Panc1 (cell line): ENCODE measurements at regions not wholly inside any gene's neighbourhood (a gene's known extent, or its start where the extent isn't known, plus 50 kb on each side); places are given as distances from the start of the nearest gene placed in this dataset.

Experiments used
- ATAC-seq: fragments of 200-7000 bp; cut with Tn5 transposase; 2 replicates; pipeline ENCODE4 v1.9.1; 2020; ENCODE audit warnings: mild to moderate bottlenecking, moderate library complexity
- BruUV-seq: library from RNA; stranded (reverse); fragments of 400-500 nt; replicated peaks from 2 replicates; lab custom pipeline; 2021; lab: Mats Ljungman, UMichigan
- CTCF ChIA-PET: fragments of 300-600 bp; sonication (Branson Sonifier 250); formaldehyde crosslinking; loops from one replicate; lab custom pipeline; 2022; ENCODE audit warnings: antibody characterized with exemption; lab: Charles Lee
- POLR2A ChIA-PET: fragments of 300-600 bp; sonication (Branson Sonifier 250); formaldehyde crosslinking; loops from one replicate; lab custom pipeline; 2022; ENCODE audit warnings: antibody characterized with exemption; lab: Charles Lee
- DNase-seq: peaks from one replicate; pipeline ENCODE4 v3.0.0-alpha.2; 2010; ENCODE audit warnings: low read depth, low spot score
- H3K27ac ChIP-seq: 2 replicates; pipeline ENCODE4 v1.5.1; 2011; ENCODE audit warnings: mild to moderate bottlenecking, low read length, inconsistent platforms
- H3K27me3 ChIP-seq: fragments of 200-500 bp; sonication (Bioruptor generic); 2 replicates; pipeline ENCODE4 v1.6.0; 2014; ENCODE audit warnings: low read length, inconsistent platforms; ENCODE audit not compliant: control insufficient read depth, insufficient read depth
- H3K36me3 ChIP-seq: fragments of 200-500 bp; sonication (Bioruptor generic); 2 replicates; pipeline ENCODE4 v1.5.1; 2014; ENCODE audit warnings: inconsistent platforms, mild to moderate bottlenecking, low read length, moderate library complexity; ENCODE audit not compliant: control insufficient read depth, insufficient read depth
- H3K4me1 ChIP-seq: 2 replicates; pipeline ENCODE4 v1.5.1; 2011; ENCODE audit warnings: inconsistent platforms, mild to moderate bottlenecking, low read length, moderate library complexity; ENCODE audit not compliant: control insufficient read depth, insufficient read depth
- H3K4me3 ChIP-seq, 2 experiments: 2 replicates each; pipeline ENCODE4 v1.5.1; 2011 to 2012; ENCODE audit warnings: low read depth in 2 of 2, low read length in 2 of 2, mild to moderate bottlenecking in 2 of 2, inconsistent platforms in 1 of 2, moderate library complexity in 1 of 2
- H3K9me3 ChIP-seq: fragments of 200-500 bp; sonication (Bioruptor generic); 2 replicates; pipeline ENCODE4 v1.5.1; 2014; ENCODE audit warnings: low read depth, mild to moderate bottlenecking, inconsistent platforms, low read length, moderate library complexity; ENCODE audit not compliant: control insufficient read depth, insufficient read depth
- POLR2AphosphoS5 ChIP-seq: IDR thresholded peaks from 2 replicates; pipeline ENCODE4 v1.6.1; 2012; ENCODE audit warnings: mild to moderate bottlenecking, low read depth, low read length, moderate library complexity
- REST ChIP-seq, 2 experiments: IDR thresholded peaks; 2 replicates each; pipeline ENCODE4 v1.6.1; 2011 to 2012; ENCODE audit warnings: low read depth in 2 of 2, control low read depth in 1 of 2, low read length in 1 of 2, mild to moderate bottlenecking in 1 of 2, moderate library complexity in 1 of 2; ENCODE audit not compliant: insufficient read depth in 1 of 2
- SIN3A ChIP-seq: IDR thresholded peaks from 2 replicates; pipeline ENCODE4 v1.6.1; 2012; ENCODE audit warnings: low read depth, mild to moderate bottlenecking, low read length, moderate library complexity, borderline replicate concordance; ENCODE audit not compliant: insufficient read depth
- TCF7L2 ChIP-seq: IDR thresholded peaks from 2 replicates; pipeline ENCODE4 v1.6.1; 2011; ENCODE audit warnings: mild to moderate bottlenecking, low read depth, low read length, inconsistent platforms
- in situ Hi-C: cut with HindIII; loops from 2 replicates; pipeline ENCODE4 v1.10.0; 2016; ENCODE audit warnings: low sequenced_read_pairs, low pct_unique_long_range_greater_than_20kb
- intact Hi-C: fragments of 100-400 bp; cut with micrococcal nuclease; formaldehyde crosslinking; loops from one replicate; pipeline ENCODE4 v1.10.0; 2022; ENCODE audit not compliant: unreplicated experiment
- TF ChIP-seq, protein P1 (sequence below): fragments of 450-650 bp; IDR thresholded peaks from 2 replicates; pipeline ENCODE4 v1.5.1; 2017; ENCODE audit warnings: mild to moderate bottlenecking

GRCh38 chr3:101124125-101124524, 130.9 kb upstream of the ABI3BP start:
- POLR2A ChIA-PET, result no interaction called here
- Histone ChIP-seq H3K9me3 (no peaks in the 10 kb centered on the region), H3K27me3 (peaks cover 2% of the 10 kb centered on the region; the same call in 1 of the 2 replicates), H3K4me1 (no peaks in the 10 kb centered on the region), H3K27ac (no peak overlapping the region), H3K4me3 (no peak overlapping the region), H3K36me3 (no peaks in the 10 kb centered on the region)
- intact Hi-C loops, result no loop called here
- DNase-seq (no peak), ATAC-seq (no peak)
- in situ Hi-C loops, result no loop called here
- TF ChIP-seq TCF7L2, result no peak
- no peak for TF ChIP-seq POLR2AphosphoS5
- TF ChIP-seq SIN3A, result no peak
- no peak for TF ChIP-seq REST (IDR thresholded peaks at IDR 0.05; ENCODE audit: insufficient read depth in 1 of 2, low read depth in 2 of 2, low read length in 1 of 2)
- TF ChIP-seq, protein P1, sequence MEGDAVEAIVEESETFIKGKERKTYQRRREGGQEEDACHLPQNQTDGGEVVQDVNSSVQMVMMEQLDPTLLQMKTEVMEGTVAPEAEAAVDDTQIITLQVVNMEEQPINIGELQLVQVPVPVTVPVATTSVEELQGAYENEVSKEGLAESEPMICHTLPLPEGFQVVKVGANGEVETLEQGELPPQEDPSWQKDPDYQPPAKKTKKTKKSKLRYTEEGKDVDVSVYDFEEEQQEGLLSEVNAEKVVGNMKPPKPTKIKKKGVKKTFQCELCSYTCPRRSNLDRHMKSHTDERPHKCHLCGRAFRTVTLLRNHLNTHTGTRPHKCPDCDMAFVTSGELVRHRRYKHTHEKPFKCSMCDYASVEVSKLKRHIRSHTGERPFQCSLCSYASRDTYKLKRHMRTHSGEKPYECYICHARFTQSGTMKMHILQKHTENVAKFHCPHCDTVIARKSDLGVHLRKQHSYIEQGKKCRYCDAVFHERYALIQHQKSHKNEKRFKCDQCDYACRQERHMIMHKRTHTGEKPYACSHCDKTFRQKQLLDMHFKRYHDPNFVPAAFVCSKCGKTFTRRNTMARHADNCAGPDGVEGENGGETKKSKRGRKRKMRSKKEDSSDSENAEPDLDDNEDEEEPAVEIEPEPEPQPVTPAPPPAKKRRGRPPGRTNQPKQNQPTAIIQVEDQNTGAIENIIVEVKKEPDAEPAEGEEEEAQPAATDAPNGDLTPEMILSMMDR, result no peak
- BruUV-seq, result no TSS peak
- CTCF ChIA-PET, result no interaction called here

GRCh38 chr3:101123081-101123480, 129.9 kb upstream of the ABI3BP start:
- TF ChIP-seq, protein P1, result no peak
- TF ChIP-seq TCF7L2 (no peak), REST (IDR thresholded peaks at IDR 0.05; ENCODE audit: insufficient read depth in 1 of 2, low read depth in 2 of 2, low read length in 1 of 2) (no peak), POLR2AphosphoS5 (no peak), SIN3A (no peak)
- no peak for DNase-seq
- CTCF ChIA-PET, result no interaction called here
- Histone ChIP-seq H3K4me1 (no peaks in the 10 kb centered on the region), H3K9me3 (no peaks in the 10 kb centered on the region), H3K27ac (no peak overlapping the region), H3K27me3 (no peaks in the 10 kb centered on the region; the same call in 1 of the 2 replicates), H3K4me3 (no peak overlapping the region), H3K36me3 (no peaks in the 10 kb centered on the region)
- ATAC-seq, result no peak
- BruUV-seq, result no TSS peak
- in situ Hi-C loops (no loop called here), intact Hi-C loops (no loop called here)
- POLR2A ChIA-PET, result no interaction called here
